Fibroblast of skin of right quadriceps (primary cell): ENCODE measurements at regions not wholly inside any gene's neighbourhood (a gene's known extent, or its start where the extent isn't known, plus 50 kb on each side); places are given as distances from the start of the nearest gene placed in this dataset.
"Not testable (repeated sequence)": the region's sequence is repeated elsewhere in the genome, so short reads cannot be mapped to it uniquely, and the experiment has no call there.

Source experiments
- DNase-seq: peaks from one replicate; pipeline ENCODE4 v3.0.0-alpha.2; 2013

- no peak for DNase-seq
These were observed 123.8 kb upstream of the LIFR start for GRCh38 chr5:38680094-38680825.

DNA sequence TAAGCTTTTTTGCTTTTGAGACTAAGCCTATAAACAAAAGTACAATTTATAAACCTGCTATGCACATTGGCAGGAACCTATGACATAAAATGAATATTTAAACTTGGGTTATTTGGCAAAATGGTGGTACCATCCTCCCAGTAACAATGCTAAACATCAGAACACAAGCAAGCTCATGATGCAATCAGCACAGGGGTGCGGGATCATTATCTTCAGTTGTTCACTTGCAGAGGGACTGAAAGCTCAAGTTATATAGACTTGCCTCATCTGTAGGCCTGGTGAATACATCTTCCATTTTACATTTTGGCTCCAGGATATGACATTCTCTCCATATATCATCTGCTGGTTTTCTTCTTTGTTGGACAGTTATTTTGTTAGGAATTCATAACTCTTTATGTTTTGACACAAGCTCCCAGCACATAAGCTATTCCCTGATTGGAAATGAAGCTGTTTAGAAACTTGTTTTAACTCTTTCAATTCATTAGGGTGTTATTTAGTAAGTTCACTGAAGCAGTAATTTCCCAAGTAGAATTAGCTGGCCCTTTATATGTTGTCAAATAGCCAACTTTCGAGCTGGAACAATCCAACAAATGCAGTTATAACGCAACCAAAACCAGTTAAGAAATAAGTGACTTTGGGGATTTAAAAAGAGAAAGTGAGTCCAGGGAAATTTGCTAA, 124.7 kb upstream of the LIFR start:
- DNase-seq = no peak

DNA sequence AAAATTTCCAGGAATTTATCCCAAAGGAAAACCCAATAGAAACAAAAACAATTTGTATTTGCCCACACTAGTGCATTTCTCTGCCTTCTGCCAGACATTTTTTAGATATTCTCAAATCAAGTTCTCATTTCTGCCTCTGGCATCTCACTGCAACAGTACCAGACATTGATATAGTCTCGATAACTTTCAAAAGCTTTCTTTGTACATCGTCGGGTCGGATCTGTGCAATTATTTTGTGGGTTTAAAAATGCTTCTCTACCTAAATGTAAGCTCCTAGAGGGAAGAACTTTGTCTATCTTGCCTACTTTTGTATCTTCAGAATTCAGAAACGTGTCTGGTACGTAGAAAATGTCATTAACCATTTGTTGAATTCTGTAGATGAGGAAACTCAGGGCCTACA, 125.5 kb upstream of the LIFR start:
- no peak for DNase-seq

GRCh38 chr5:38686658-38687057, 130.2 kb upstream of the LIFR start:
- no peak for DNase-seq

DNA sequence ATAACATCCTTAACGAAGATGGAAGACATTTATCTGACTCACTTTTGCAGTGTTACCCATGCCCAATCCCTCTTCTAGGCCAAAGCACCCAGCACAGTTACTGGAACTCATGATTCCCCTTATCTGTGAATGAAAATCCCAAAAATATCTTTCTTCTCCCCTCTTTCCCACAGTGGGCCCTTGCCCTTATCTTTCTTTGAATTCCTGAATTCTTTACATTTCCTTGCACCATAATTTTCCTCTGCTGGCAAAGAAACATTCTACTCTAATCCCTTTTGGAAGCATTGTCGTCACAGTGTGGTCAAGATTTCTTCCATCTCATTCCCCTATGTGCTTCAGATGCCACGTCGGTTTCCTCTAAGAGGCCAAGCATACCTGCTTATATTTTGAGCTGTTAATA, 135.9 kb upstream of the LIFR start:
- peak; percentile 37 for DNase-seq

DNA sequence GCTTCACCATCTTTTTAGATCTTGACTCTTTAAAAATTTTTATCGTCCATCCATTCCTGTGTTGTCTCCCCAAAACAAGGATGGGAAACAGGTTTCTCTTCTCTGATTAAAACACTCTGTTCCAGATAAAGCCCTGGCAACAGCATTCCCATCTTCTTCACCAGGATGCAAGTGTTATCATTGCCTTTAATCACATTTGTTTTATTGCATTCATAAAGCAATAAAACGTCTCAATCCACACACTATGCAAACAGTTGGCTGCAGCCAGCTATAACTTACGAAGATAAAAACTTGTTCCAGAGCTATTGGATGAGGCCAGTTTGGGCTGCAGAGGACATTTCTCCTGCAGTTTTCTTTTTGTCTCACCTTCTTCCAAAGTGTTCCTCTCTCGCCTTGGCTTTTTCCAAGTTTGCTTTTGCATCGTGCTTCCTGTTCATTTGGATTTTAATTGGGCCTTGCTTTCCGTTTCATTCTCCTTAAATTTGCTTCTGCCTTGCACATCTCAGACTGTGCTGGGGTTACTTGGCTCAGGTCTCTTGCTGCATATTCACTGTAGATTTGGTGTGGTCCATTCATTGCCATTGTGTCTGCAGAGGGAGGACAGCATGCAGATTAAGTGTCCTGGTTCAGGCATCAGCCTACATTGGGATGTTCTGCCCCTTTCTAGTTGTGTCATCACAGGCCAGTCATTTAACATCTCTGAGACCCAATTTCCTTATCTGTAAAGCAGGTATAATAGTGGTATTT, 136.5 kb upstream of the LIFR start:
- no peak for DNase-seq

GRCh38 chr5:38695021-38695958, 138.8 kb upstream of the LIFR start:
- DNase-seq = no peak

- DNase-seq = peak; percentile 48
These were observed 140.6 kb upstream of the LIFR start for GRCh38 chr5:38697013-38697412.

- not testable (repeated sequence) for DNase-seq
These were observed 140.3 kb upstream of the OSMR start for GRCh38 chr5:38705529-38705928.

DNA sequence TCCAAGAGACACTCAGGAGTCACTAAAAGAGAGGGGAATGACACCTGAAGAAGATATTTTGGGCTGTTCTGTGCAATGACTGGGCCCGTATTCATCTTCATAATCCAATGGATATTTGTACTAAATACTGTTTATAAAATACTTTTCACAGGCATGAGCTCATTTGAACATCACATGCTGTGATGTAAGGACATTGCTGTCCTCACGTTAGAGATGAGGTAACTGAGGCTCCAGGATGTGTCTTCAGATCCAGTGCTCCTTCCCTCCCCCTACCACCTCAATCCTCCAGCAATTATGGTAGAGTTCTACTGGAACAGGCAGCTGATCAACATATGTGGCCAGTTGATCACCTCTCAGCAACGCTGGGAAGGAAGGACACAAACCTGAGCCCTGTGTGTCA, 139.4 kb upstream of the OSMR start:
- DNase-seq = no peak

GRCh38 chr5:38707352-38708210, 138.2 kb upstream of the OSMR start:
- DNase-seq = no peak

- DNase-seq = no peak
These were observed 136.0 kb upstream of the OSMR start for GRCh38 chr5:38709678-38710306.

GRCh38 chr5:38710627-38711026, 135.2 kb upstream of the OSMR start:
- DNase-seq = no peak

GRCh38 chr5:38712391-38712790, 133.4 kb upstream of the OSMR start:
- DNase-seq = no peak

GRCh38 chr5:38714240-38714639, 131.6 kb upstream of the OSMR start:
- no peak for DNase-seq

- DNase-seq = no peak
These were observed 131.0 kb upstream of the OSMR start for GRCh38 chr5:38714703-38715355.

- DNase-seq = no peak
These were observed 130.1 kb upstream of the OSMR start for GRCh38 chr5:38715696-38716095.

DNA sequence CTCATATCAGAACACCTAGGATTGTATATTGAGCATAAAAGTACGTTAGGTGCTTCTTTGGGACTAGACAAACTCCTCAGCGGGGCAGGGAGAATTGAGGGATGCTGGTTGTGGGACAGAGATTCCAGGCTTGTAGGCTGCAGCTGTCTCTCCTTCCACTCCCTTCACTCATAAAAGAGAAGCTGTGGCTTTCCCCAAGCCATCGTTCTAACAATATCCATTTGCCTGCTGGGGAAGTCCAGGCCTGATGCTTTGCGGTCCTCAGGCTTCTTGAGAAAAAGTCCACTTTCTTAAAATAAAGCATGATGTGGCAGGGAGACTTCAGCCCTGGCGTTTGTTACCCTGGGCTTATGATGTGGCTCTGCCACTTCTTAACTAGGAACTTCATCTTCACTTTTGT, 129.3 kb upstream of the OSMR start:
- DNase-seq = no peak

DNA sequence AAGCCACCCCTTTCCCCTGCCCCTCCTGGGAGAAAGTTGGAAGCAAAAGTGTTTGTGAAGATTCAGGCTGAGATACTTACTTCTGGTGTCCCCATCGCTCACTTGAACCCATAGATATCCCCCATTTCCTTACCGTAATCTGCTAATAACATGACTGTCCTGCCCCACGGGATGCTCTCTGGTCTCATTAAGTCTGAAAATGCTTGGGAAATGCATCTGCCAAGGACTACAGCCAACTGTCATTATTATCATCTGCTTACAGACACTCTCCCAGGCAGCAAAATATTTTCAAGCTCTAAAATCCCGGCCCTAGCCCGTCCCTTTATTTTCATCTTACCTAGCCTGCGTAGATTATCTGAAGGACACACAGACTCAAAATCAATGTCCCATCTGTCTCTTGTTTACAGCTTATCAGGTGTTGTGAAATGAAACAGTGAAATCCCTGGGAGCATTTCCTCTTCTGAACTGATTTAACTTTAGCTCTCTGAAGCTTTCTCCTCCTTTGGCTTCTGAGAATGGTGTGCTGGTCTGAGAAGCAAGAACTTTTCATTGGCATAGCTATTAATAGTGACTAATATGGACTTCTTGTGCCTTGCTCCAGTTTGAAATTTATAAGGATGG, 126.9 kb upstream of the OSMR start:
- peak; percentile 29 for DNase-seq

- no peak for DNase-seq
These were observed 126.4 kb upstream of the OSMR start for GRCh38 chr5:38719403-38719802.
